Skeletal muscle satellite cell (primary cell): ENCODE measurements at regions not wholly inside any gene's neighbourhood (a gene's known extent, or its start where the extent isn't known, plus 50 kb on each side); places are given as distances from the start of the nearest gene placed in this dataset.
"Not testable (repeated sequence)": the region's sequence is repeated elsewhere in the genome, so short reads cannot be mapped to it uniquely, and the experiment has no call there.

Experiments used
- H3K27me3 ChIP-seq: 2 replicates; pipeline ENCODE4 v1.7.0; 2013; ENCODE audit warnings: low read length; ENCODE audit not compliant: control insufficient read depth, insufficient read depth
- H3K36me3 ChIP-seq: 2 replicates; pipeline ENCODE4 v1.7.0; 2013; ENCODE audit warnings: mild to moderate bottlenecking, control low read depth, low read length; ENCODE audit not compliant: insufficient read depth
- H3K4me1 ChIP-seq: 2 replicates; pipeline ENCODE4 v1.7.0; 2013; ENCODE audit warnings: low read length; ENCODE audit not compliant: control insufficient read depth, insufficient read depth
- H3K4me2 ChIP-seq: 2 replicates; pipeline ENCODE4 v1.7.0; 2013; ENCODE audit warnings: mild to moderate bottlenecking, low read length
- H3K4me3 ChIP-seq: 2 replicates; pipeline ENCODE4 v1.7.0; 2013; ENCODE audit warnings: low read length
- H3K9ac ChIP-seq: 2 replicates; pipeline ENCODE4 v1.7.0; 2013; ENCODE audit warnings: mild to moderate bottlenecking, low read depth, low read length, moderate library complexity
- H3K9me3 ChIP-seq: replicated peaks from 2 replicates; pipeline ENCODE4 v1.7.0; 2013; ENCODE audit warnings: mild to moderate bottlenecking, control low read depth, low read length

DNA sequence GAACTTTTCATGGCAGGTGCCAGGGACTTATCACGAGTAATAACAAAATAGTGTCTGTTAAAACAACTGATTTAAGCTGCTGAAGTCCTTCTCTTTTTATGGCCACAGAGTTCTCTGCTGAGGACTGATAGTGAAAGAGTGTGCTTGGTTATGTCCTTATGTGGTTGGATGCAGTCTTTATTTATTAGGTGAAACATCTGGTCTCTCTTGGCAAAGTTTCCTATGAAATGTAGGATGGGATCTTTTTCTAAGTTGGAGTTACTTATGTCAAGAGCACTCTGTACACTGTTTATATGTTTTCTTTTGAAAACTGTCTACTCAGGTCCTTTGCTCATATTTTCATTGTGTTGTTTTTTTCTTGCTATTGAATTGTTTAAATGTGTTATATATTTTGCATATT lies 1816.1 kb upstream of the C9orf72 start:
- H3K36me3 ChIP-seq, result no peaks in the 10 kb centered on the region
- no peaks in the 10 kb centered on the region for H3K9me3 ChIP-seq
- H3K27me3 ChIP-seq, result no peaks in the 10 kb centered on the region
- H3K4me1 ChIP-seq, result no peaks in the 10 kb centered on the region
- H3K4me3 ChIP-seq, result no peak overlapping the region
- H3K9ac ChIP-seq, result no peak overlapping the region
- H3K4me2 ChIP-seq, result no peak overlapping the region

DNA sequence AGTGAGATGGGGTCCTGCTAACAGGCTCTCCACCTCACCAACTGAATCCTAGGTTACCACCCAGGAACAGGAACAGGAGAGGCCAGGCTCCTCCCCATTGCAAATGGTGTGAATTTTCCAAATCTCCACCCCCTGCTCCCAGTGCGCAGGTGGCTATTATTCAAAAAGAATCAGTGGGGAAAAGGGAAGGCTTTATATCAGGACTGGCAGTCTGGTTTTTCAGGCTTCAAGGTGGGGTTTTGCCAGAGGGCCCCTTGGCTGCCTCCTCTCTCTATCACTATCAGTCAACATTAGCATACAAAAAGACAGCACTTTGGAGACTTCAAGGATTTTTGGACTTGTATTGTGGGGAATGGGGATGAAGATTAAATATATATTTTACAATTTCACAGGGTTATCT lies 1817.6 kb upstream of the C9orf72 start:
- no peak overlapping the region for H3K9ac ChIP-seq
- H3K27me3 ChIP-seq, result no peaks in the 10 kb centered on the region
- no peak overlapping the region for H3K4me3 ChIP-seq
- no peaks in the 10 kb centered on the region for H3K4me1 ChIP-seq
- H3K4me2 ChIP-seq, result no peak overlapping the region
- H3K9me3 ChIP-seq, result no peaks in the 10 kb centered on the region
- no peaks in the 10 kb centered on the region for H3K36me3 ChIP-seq

DNA sequence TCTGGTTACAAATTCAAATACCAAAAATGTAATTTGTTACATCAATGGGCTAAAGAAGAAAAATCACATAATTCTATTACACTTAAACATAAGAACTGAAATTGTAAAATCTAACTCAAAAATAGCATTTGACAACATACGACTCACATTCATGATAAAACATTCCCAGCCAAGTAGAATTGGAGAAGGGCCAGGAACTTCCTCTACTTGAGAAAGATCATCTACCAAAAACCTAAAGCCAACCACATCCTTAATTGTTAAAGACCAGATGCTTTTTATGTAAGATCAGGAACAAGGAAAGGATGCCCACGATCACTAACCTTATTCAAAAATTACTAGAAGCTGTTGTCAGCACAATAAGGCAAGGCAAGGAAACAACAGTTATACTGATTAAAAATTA lies 1819.8 kb upstream of the C9orf72 start:
- no peaks in the 10 kb centered on the region for H3K4me1 ChIP-seq
- H3K9me3 ChIP-seq, result no peaks in the 10 kb centered on the region
- H3K27me3 ChIP-seq, result no peaks in the 10 kb centered on the region
- H3K4me2 ChIP-seq, result no peak overlapping the region
- no peak overlapping the region for H3K4me3 ChIP-seq
- no peak overlapping the region for H3K9ac ChIP-seq
- H3K36me3 ChIP-seq, result no peaks in the 10 kb centered on the region

DNA sequence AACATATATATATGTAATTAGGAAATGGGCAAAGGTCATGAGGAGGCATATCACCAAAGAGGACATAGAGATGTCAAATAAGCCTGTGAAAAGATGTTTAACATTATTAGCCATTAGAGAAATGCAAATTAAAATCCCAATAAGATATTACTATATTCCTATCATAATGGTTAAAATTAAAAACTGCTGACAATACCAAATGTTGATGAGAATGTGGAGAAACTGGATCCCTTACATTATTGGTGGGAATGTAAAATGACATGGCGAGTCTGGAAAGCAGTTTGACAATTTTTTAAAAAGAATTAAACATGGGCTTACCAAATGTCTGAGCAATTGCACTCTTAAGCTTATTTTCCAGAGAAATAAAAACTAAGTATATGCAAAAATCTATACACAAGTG lies 1821.6 kb upstream of the C9orf72 start:
- no peak overlapping the region for H3K9ac ChIP-seq
- H3K4me1 ChIP-seq, result no peaks in the 10 kb centered on the region
- H3K36me3 ChIP-seq, result no peaks in the 10 kb centered on the region
- H3K9me3 ChIP-seq, result no peaks in the 10 kb centered on the region
- no peak overlapping the region for H3K4me2 ChIP-seq
- H3K4me3 ChIP-seq, result no peak overlapping the region
- no peaks in the 10 kb centered on the region for H3K27me3 ChIP-seq

DNA sequence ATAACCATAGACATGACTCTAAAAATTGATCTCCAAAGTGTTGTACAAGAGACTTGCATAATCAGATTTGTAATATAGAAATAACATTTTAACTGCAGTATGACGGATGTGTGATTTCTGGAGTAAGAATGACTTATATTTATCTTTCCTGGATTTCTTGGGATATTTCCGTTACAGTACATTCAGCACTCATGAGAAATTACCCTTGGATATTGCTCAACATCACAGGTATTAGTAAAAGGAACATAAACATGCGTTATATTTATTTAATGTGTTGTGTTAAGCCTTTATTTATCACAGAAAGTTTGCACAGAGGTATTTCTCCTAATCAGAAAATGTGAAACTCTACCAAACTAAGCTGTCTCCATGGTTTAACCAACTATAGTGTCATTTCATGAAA lies 1823.9 kb upstream of the C9orf72 start:
- H3K4me2 ChIP-seq, result no peak overlapping the region
- H3K36me3 ChIP-seq, result no peaks in the 10 kb centered on the region
- H3K27me3 ChIP-seq, result no peaks in the 10 kb centered on the region
- H3K4me3 ChIP-seq, result no peak overlapping the region
- H3K9ac ChIP-seq, result no peak overlapping the region
- no peaks in the 10 kb centered on the region for H3K4me1 ChIP-seq
- H3K9me3 ChIP-seq, result no peaks in the 10 kb centered on the region

DNA sequence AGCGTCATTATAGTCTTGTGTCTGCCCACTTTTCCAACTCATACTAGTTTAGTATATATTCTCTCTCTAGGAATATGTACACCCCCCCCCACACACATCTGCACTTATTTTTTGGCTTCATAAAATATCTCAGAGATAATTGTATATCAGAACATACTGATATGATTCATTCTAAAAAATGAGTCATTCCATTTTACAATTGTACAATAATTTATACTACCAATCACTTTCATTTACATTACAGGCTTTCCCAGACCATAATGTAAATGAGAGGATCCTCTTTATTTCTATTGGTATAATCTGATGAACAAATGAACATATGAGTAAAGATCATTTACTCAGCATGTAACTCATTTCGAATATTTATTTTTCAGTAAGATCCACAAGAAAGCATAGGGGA lies 1842.9 kb upstream of the C9orf72 start:
- Histone ChIP-seq H3K9ac (no peak overlapping the region), H3K9me3 (no peaks in the 10 kb centered on the region), H3K36me3 (no peaks in the 10 kb centered on the region), H3K4me3 (no peak overlapping the region), H3K4me2 (no peak overlapping the region), H3K27me3 (no peaks in the 10 kb centered on the region), H3K4me1 (no peaks in the 10 kb centered on the region)

DNA sequence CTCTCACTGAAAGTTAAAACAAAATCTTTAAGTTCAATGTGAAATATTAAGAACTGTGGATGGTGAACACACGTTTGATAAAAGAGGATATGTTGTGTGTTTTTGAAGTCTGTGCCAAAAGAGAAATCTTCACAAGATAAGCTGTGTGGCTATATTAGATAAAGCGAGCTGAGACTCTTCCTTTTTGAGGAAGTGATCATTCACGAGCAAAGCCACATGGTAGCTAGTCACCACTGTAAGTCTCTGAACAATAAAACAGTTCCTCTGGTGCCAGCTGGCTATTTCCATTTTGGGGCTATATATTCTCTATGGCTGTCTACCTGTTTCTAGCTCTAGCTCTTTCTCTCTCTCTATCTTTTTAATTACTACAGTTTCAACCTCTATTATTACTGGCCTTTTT lies 1849.2 kb upstream of the C9orf72 start:
- Histone ChIP-seq H3K4me2 (no peak overlapping the region), H3K9ac (no peak overlapping the region), H3K4me3 (no peak overlapping the region), H3K9me3 (no peaks in the 10 kb centered on the region), H3K36me3 (no peaks in the 10 kb centered on the region), H3K4me1 (no peaks in the 10 kb centered on the region), H3K27me3 (no peaks in the 10 kb centered on the region)

DNA sequence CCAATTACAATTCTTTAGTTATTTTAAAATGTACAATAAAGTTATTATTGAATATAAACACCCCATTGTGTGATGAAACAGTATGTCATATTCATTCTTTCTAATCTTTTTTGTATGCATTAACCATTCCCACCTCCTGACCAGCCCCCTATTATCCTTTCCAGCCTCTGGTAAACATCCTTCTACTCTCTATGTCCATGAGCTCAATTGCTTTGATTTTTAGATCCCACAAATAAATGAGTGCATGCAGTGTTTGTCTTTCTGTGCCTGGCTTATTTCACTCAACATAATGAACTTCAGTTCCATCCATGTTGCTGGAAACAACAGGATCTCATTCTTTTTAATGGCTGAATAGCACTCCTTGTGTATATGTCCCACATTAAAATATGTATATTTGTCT lies 1858.9 kb upstream of the C9orf72 start:
- H3K9me3 ChIP-seq, result no peaks in the 10 kb centered on the region
- H3K4me3 ChIP-seq, result no peak overlapping the region
- H3K36me3 ChIP-seq, result no peaks in the 10 kb centered on the region
- H3K4me1 ChIP-seq, result no peaks in the 10 kb centered on the region
- H3K9ac ChIP-seq, result no peak overlapping the region
- H3K4me2 ChIP-seq, result no peak overlapping the region
- H3K27me3 ChIP-seq, result no peaks in the 10 kb centered on the region

DNA sequence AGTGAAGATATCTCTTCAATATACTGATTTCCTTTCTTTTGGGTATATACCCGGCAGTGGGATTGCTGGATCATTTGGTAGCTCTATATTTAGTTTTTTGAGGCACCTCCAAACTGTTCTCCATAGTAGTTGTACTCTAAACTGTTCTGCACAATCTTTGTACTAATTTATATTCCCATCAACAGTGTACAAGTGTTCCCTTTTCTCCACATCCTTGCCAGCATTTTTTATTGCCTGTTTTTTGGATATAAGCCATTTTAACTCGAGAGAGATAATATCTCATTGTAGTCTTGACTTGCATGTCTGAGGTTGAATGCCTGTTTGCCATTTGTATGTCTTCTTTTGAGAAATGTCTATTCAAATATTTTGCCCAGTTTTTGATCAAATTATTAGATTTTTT lies 1859.4 kb upstream of the C9orf72 start:
- H3K9me3 ChIP-seq, H3K4me1 ChIP-seq, H3K9ac ChIP-seq, H3K27me3 ChIP-seq, H3K36me3 ChIP-seq, H3K4me3 ChIP-seq, H3K4me2 ChIP-seq: not testable (repeated sequence)

DNA sequence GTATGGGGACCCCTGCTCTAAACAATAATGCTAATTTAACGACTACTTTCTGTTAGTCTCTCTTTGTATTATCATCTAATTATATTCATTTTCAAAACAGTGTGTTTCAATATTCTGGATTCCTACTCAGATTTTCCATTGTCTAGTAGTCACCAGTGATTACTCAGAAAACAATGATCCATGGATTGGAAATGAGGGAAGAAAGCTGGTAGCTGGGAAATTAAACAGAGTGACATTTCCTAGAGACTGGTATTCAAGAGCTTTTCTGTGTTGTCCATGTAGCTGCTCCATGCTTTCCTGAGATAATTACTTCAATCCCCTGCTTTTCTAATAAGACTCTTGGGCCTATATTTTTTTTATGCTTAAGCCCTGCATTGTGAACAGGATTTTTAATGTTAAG lies 1862.1 kb upstream of the C9orf72 start:
- no peaks in the 10 kb centered on the region for H3K27me3 ChIP-seq
- H3K9me3 ChIP-seq, result no peaks in the 10 kb centered on the region
- H3K4me2 ChIP-seq, result no peak overlapping the region
- no peaks in the 10 kb centered on the region for H3K4me1 ChIP-seq
- no peak overlapping the region for H3K4me3 ChIP-seq
- no peaks in the 10 kb centered on the region for H3K36me3 ChIP-seq
- no peak overlapping the region for H3K9ac ChIP-seq

DNA sequence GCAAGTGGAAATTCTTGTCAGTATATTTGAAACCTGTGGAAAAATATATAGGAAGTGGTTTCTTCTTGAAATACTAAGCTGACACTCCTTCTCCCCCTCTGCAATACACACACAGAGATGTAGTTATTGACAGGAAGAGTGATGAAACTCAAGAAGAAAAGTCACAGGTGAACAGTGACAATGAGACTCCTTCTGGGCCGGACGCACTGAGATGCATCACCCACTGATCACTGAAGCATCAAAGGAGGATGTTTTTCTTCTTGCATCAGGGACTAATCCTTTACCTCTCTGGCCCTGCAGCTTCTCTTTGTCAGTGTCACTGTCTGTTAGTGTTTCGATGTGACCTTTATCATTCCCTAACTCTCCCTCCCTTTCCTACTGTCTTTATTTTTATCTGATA lies 1864.2 kb upstream of the C9orf72 start:
- H3K36me3 ChIP-seq, result no peaks in the 10 kb centered on the region
- no peaks in the 10 kb centered on the region for H3K9me3 ChIP-seq
- no peaks in the 10 kb centered on the region for H3K27me3 ChIP-seq
- H3K4me2 ChIP-seq, result no peak overlapping the region
- no peak overlapping the region for H3K4me3 ChIP-seq
- no peaks in the 10 kb centered on the region for H3K4me1 ChIP-seq
- H3K9ac ChIP-seq, result no peak overlapping the region

DNA sequence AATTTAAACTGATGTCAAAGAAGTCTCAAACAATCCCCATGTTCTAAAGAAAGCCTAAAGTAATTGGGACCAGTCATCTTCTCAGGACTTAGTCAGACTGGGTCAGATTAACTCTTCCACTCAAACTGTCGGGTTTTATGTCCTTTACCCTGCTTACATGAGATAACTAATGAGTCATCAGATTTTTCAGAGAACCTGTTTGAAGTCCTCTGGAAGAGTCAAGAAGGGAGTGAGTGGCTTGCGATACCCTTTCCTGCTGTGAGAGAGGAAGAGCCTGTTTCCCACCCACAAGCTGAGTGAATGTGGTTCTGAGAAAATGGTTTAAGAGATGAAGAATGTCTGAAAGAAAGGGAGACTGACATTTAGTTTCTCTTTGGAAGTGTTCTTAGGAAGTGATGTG lies 1866.7 kb upstream of the C9orf72 start:
- Histone ChIP-seq H3K9me3 (no peaks in the 10 kb centered on the region), H3K4me1 (no peaks in the 10 kb centered on the region), H3K9ac (no peak overlapping the region), H3K4me3 (no peak overlapping the region), H3K36me3 (no peaks in the 10 kb centered on the region), H3K4me2 (no peak overlapping the region), H3K27me3 (no peaks in the 10 kb centered on the region)

DNA sequence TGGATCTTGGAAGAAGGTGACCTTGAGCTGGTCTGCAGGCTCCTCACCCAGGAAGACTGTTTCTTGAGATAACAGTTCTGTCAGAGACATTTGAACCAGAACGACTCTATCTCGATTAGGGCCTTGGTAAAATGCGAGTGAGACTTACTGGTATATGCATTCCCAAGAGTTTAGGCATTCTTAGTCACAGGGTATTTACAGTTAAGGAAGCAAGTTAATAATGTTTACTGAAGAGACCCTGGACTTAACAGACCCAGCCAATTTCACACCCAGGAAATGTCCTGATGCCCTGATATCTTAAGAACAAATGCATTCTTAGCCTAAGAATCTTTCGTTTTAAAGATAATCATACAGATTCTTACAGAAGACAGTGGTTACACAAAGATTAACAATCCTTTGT lies 1867.2 kb upstream of the C9orf72 start:
- Histone ChIP-seq H3K27me3 (no peaks in the 10 kb centered on the region), H3K36me3 (no peaks in the 10 kb centered on the region), H3K4me2 (no peak overlapping the region), H3K4me3 (no peak overlapping the region), H3K9me3 (no peaks in the 10 kb centered on the region), H3K9ac (no peak overlapping the region), H3K4me1 (no peaks in the 10 kb centered on the region)
